SK-N-SH (cell line): ENCODE measurements at regions not wholly inside any gene's neighbourhood (a gene's known extent, or its start where the extent isn't known, plus 50 kb on each side); places are given as distances from the start of the nearest gene placed in this dataset.

Experiments used
- CTCF ChIA-PET: fragments of 300-600, 350-600 bp; formaldehyde crosslinking; extraction: SDS; loops from one replicate; lab custom pipeline; 2021; lab: Yijun Ruan, JAX
- POLR2A ChIA-PET: fragments of 350-600 bp; sonication (Branson Sonifier 250); formaldehyde crosslinking; extraction: SDS; loops from one replicate; lab custom pipeline; 2020; ENCODE audit warnings: antibody characterized with exemption, inconsistent platforms; lab: Yijun Ruan, JAX
- DNase-seq: peaks from one replicate; pipeline ENCODE4 v3.0.0; 2012
- H2AFZ ChIP-seq: fragments of 200-600 bp; sonication (generic); 2 replicates; pipeline ENCODE4 v1.8.1; 2016; ENCODE audit warnings: antibody characterized with exemption, mild to moderate bottlenecking, low read depth
- H3F3A ChIP-seq: fragments of 200-600 bp; sonication (generic); replicated peaks from 2 replicates; pipeline ENCODE3; 2016; ENCODE audit warnings: antibody characterized with exemption, mild to moderate bottlenecking; ENCODE audit not compliant: insufficient read depth
- H3K27ac ChIP-seq, 2 experiments: fragments of 200-500 bp in 1 of 2; fragments of 200-600 bp in 1 of 2; sonication (Bioruptor generic) in 1 of 2; sonication (generic), shearing (Covaris generic) in 1 of 2; 2 replicates each; pipeline versions ENCODE4 v1.5.1 to v1.6.1; 2014 to 2016; ENCODE audit warnings: low read depth in 2 of 2, inconsistent platforms in 1 of 2, low read length in 1 of 2, mild to moderate bottlenecking in 1 of 2, mixed read lengths in 1 of 2
- H3K27me3 ChIP-seq: fragments of 200-600 bp; sonication (generic), shearing (Covaris generic); 2 replicates; pipeline ENCODE4 v1.6.1; 2016; ENCODE audit warnings: mixed run types; ENCODE audit not compliant: insufficient read depth
- H3K36me3 ChIP-seq, 2 experiments: fragments of 200-500 bp in 1 of 2; fragments of 200-600 bp in 1 of 2; sonication (Bioruptor generic) in 1 of 2; sonication (generic) in 1 of 2; replicated peaks in 1 of 2; 2 replicates each; pipeline versions ENCODE3 to v1.5.1; 2014 to 2016; ENCODE audit warnings: low read length in 1 of 2, mild to moderate bottlenecking in 1 of 2; ENCODE audit not compliant: insufficient read depth in 2 of 2, control insufficient read depth in 1 of 2
- H3K4me1 ChIP-seq, 2 experiments: fragments of 200-500 bp in 1 of 2; fragments of 200-600 bp in 1 of 2; sonication (Bioruptor generic) in 1 of 2; sonication (generic), shearing (Covaris generic) in 1 of 2; 2 replicates each; pipeline versions ENCODE4 v1.5.1 to v1.6.1; 2014 to 2016; ENCODE audit warnings: low read depth in 1 of 2, low read length in 1 of 2, mixed run types in 1 of 2; ENCODE audit not compliant: insufficient read depth in 2 of 2, control insufficient read depth in 1 of 2
- H3K4me2 ChIP-seq: fragments of 200-600 bp; sonication (generic), shearing (Covaris generic); 2 replicates; pipeline ENCODE4 v1.6.1; 2017; ENCODE audit warnings: mixed run types
- H3K4me3 ChIP-seq, 2 experiments: fragments of 200-500 bp in 1 of 2; fragments of 200-600 bp in 1 of 2; sonication (Bioruptor generic) in 1 of 2; sonication (generic), shearing (Covaris generic) in 1 of 2; 2 replicates each; pipeline versions ENCODE4 v1.5.1 to v1.8.1; 2014 to 2016; ENCODE audit warnings: low read depth in 2 of 2, inconsistent platforms in 1 of 2, low read length in 1 of 2, mild to moderate bottlenecking in 1 of 2, mixed read lengths in 1 of 2, moderate library complexity in 1 of 2
- H3K79me2 ChIP-seq: fragments of 200-600 bp; sonication (generic); 2 replicates; pipeline ENCODE4 v1.8.1; 2017; ENCODE audit warnings: mild to moderate bottlenecking; ENCODE audit not compliant: insufficient read depth
- H3K9ac ChIP-seq: fragments of 200-600 bp; sonication (generic); 2 replicates; pipeline ENCODE4 v1.6.1; 2017; ENCODE audit warnings: mixed run types
- H3K9me2 ChIP-seq: fragments of 200-600 bp; sonication (generic); 2 replicates; pipeline ENCODE4 v1.6.1; 2017; ENCODE audit warnings: mixed run types
- H3K9me3 ChIP-seq: fragments of 200-600 bp; sonication (generic); 2 replicates; pipeline ENCODE4 v1.6.1; 2017; ENCODE audit warnings: mixed run types, mild to moderate bottlenecking, moderate library complexity
- H4K20me1 ChIP-seq: fragments of 200-600 bp; sonication (generic); 2 replicates; pipeline ENCODE4 v1.6.1; 2017; ENCODE audit warnings: mild to moderate bottlenecking, mixed run types; ENCODE audit not compliant: insufficient read depth
- CTCF ChIP-seq: fragments of 200-600 bp; sonication (generic); IDR thresholded peaks from 2 replicates; pipeline ENCODE4 v1.6.1; 2017; ENCODE audit warnings: antibody characterized with exemption, mild to moderate bottlenecking, moderate library complexity
- EP300 ChIP-seq, 2 experiments: IDR thresholded peaks; 2 replicates each; pipeline versions ENCODE4 v1.4.0 to v1.6.1; 2012; ENCODE audit warnings: borderline replicate concordance in 1 of 2, low read depth in 1 of 2, low read length in 1 of 2
- EZH2phosphoT487 ChIP-seq: fragments of 200-600 bp; sonication (generic); IDR thresholded peaks from 2 replicates; pipeline ENCODE4 v1.6.1; 2017; ENCODE audit warnings: low read depth, mixed run types, mild to moderate bottlenecking, antibody characterized with exemption, moderate library complexity, borderline replicate concordance
- FOXM1 ChIP-seq: IDR thresholded peaks from 2 replicates; pipeline ENCODE4 v1.4.0; 2012; ENCODE audit warnings: low read depth, mild to moderate bottlenecking
- IRF3 ChIP-seq: fragments of 150-350 bp; IDR thresholded peaks from 2 replicates; pipeline ENCODE4 v1.6.1; 2016; ENCODE audit warnings: mild to moderate bottlenecking, low read depth, low read length
- JUND ChIP-seq: IDR thresholded peaks from 2 replicates; pipeline ENCODE4 v1.4.0; 2012
- MEF2A ChIP-seq: IDR thresholded peaks from 2 replicates; pipeline ENCODE4 v1.4.0; 2012; ENCODE audit warnings: low read depth, borderline replicate concordance
- NFIC ChIP-seq: IDR thresholded peaks from 2 replicates; pipeline ENCODE4 v1.4.0; 2012; ENCODE audit warnings: borderline replicate concordance
- PBX3 ChIP-seq: IDR thresholded peaks from 2 replicates; pipeline ENCODE4; 2012
- POLR2AphosphoS5 ChIP-seq: IDR thresholded peaks from 2 replicates; pipeline ENCODE4 v1.6.1; 2012; ENCODE audit warnings: low read depth, low read length
- RAD21 ChIP-seq: IDR thresholded peaks from 2 replicates; pipeline ENCODE4 v1.6.1; 2012; ENCODE audit warnings: mild to moderate bottlenecking, low read length
- SMC3 ChIP-seq: IDR thresholded peaks from 2 replicates; pipeline ENCODE4 v1.6.1; 2012; ENCODE audit warnings: low read depth, low read length, improper control_type of control experiment
- TCF12 ChIP-seq: IDR thresholded peaks from 2 replicates; pipeline ENCODE4 v1.4.0; 2012
- TEAD4 ChIP-seq: IDR thresholded peaks from 2 replicates; pipeline ENCODE4 v1.4.0; 2012; ENCODE audit warnings: mild to moderate bottlenecking, borderline replicate concordance; ENCODE audit not compliant: insufficient read depth
- ZBTB33 ChIP-seq: IDR thresholded peaks from 2 replicates; pipeline ENCODE4 v1.4.0; 2012; ENCODE audit warnings: low read depth, borderline replicate concordance
- WGBS: methylation state at CpG from one replicate; pipeline ENCODE4 v1.1.6; 2017; ENCODE audit warnings: low lambda C conversion rate; 5-methylcytosine and 5-hydroxymethylcytosine counted together

GRCh38 chr1:239742416-239743109 lies 349.1 kb upstream of the FMN2 start:
- H3K27me3 ChIP-seq, result no peaks in the 10 kb centered on the region
- CTCF ChIA-PET, result no interaction called here
- no peaks in the 10 kb centered on the region for H3K79me2 ChIP-seq
- POLR2A ChIA-PET, result no interaction called here
- H2AFZ ChIP-seq, result no peak overlapping the region
- 40% methylated on average over 5 of the region's 6 CpGs for whole genome bisulfite sequencing
- no peak overlapping the region for H3K4me3 ChIP-seq
- DNase-seq, result no peak
- TF ChIP-seq RAD21, result 0 out of 2 replicates have a peak, but pooled peaks have one; percentile 7
- TF ChIP-seq PBX3, result peak; percentile 78
- peak; percentile 42; the same call in 1 of the 2 replicates for TF ChIP-seq JUND
- no peak for TF ChIP-seq FOXM1
- peak; percentile 85 for TF ChIP-seq TCF12
- peak in 1 of 2 experiments; percentile 78; a peak in 3 of 4 replicates for TF ChIP-seq EP300 (IDR thresholded peaks at IDR 0.05; ENCODE audit: borderline replicate concordance in 1 of 2, low read depth in 1 of 2, low read length in 1 of 2)
- 0 out of 2 replicates have a peak, but pooled peaks have one; percentile 13 for TF ChIP-seq TEAD4
- TF ChIP-seq CTCF, result no peak
- TF ChIP-seq NFIC, result peak; percentile 32; the same call in 1 of the 2 replicates
- H4K20me1 ChIP-seq, result no peaks in the 10 kb centered on the region
- no peak overlapping the region for H3K9ac ChIP-seq
- H3K27ac ChIP-seq, result peak overlapping the region in 1 of 2 experiments; percentile 90; a peak in 2 of 4 replicates
- no peaks in the 10 kb centered on the region for H3K36me3 ChIP-seq
- no peaks in the 10 kb centered on the region for H3K9me3 ChIP-seq
- no peaks in the 10 kb centered on the region for H3K9me2 ChIP-seq
- H3F3A ChIP-seq, result no peaks in the 10 kb centered on the region
- peaks cover 0 to 22% of the 10 kb centered on the region in 2 experiments; a peak in 2 of 4 replicates for H3K4me1 ChIP-seq
- no peak overlapping the region for H3K4me2 ChIP-seq

- no peaks in the 10 kb centered on the region for H3K9me3 ChIP-seq
- 55% methylated on average over 3 of the region's 3 CpGs for WGBS
- CTCF ChIA-PET, result no interaction called here
- TF ChIP-seq FOXM1 (no peak), TCF12 (no peak), EZH2phosphoT487 (no peak), EP300 (IDR thresholded peaks at IDR 0.05; ENCODE audit: borderline replicate concordance in 1 of 2, low read depth in 1 of 2, low read length in 1 of 2) (no peak), PBX3 (no peak), RAD21 (no peak), IRF3 (no peak), SMC3 (no peak), MEF2A (no peak), CTCF (no peak), JUND (no peak), ZBTB33 (no peak), POLR2AphosphoS5 (no peak)
Measured at GRCh38 chr1:239744851-239745250, 346.8 kb upstream of the FMN2 start.

More at GRCh38 chr1:239744851-239745250, 346.8 kb upstream of the FMN2 start:
- Histone ChIP-seq H3K27ac (no peak overlapping the region; a peak in 1 of 4 replicates), H3K4me1 (peaks cover 0 to 14% of the 10 kb centered on the region in 2 experiments; a peak in 2 of 4 replicates), H3K27me3 (no peaks in the 10 kb centered on the region), H3K9ac (no peak overlapping the region), H4K20me1 (no peaks in the 10 kb centered on the region), H3K4me3 (no peak overlapping the region), H3F3A (no peaks in the 10 kb centered on the region), H3K36me3 (no peaks in the 10 kb centered on the region), H2AFZ (no peak overlapping the region), H3K4me2 (no peak overlapping the region), H3K79me2 (no peaks in the 10 kb centered on the region), H3K9me2 (no peaks in the 10 kb centered on the region)
- POLR2A ChIA-PET, result no interaction called here
- no peak for DNase-seq
